OCI-LY7 (cell line): ENCODE measurements at regions not wholly inside any gene's neighbourhood (a gene's known extent, or its start where the extent isn't known, plus 50 kb on each side); places are given as distances from the start of the nearest gene placed in this dataset.

ENCODE experiments used
- CTCF ChIP-seq: fragments of 200-600 bp; sonication (generic); conservative IDR thresholded peaks from 2 replicates; pipeline ENCODE4 v1.5.1; 2014; ENCODE audit warnings: mild to moderate bottlenecking, antibody characterized with exemption, low read length, moderate library complexity, mixed read lengths
- EZH2phosphoT487 ChIP-seq: fragments of 200-600 bp; sonication (generic); IDR thresholded peaks from 2 replicates; pipeline ENCODE4 v1.6.1; 2018; ENCODE audit warnings: low read depth, borderline replicate concordance, mild to moderate bottlenecking, mixed run types, antibody characterized with exemption, low read length, moderate library complexity, mixed read lengths

- TF ChIP-seq CTCF (no peak), EZH2phosphoT487 (no peak)
These were observed 125.5 kb downstream of the C11orf87 start for GRCh38 chr11:109547356-109548027.
